Smooth muscle cell (in vitro differentiated cells): ENCODE measurements at regions not wholly inside any gene's neighbourhood (a gene's known extent, or its start where the extent isn't known, plus 50 kb on each side); places are given as distances from the start of the nearest gene placed in this dataset.
A peak's percentile ranks its signal among the peaks of the same experiment; 100 is the strongest.

Source experiments
- DNase-seq: peaks from one replicate; lab custom pipeline; 2025; ENCODE audit not compliant: unreplicated experiment; lab: John Stamatoyannopoulos, UW
- H2AFZ ChIP-seq: fragments of 200-600 bp; sonication (generic); 2 replicates; pipeline ENCODE4 v1.6.0; 2016; ENCODE audit warnings: antibody characterized with exemption, low read depth, mild to moderate bottlenecking
- H3F3A ChIP-seq: fragments of 200-600 bp; sonication (generic); 2 replicates; pipeline ENCODE4 v1.6.0; 2017; ENCODE audit warnings: antibody characterized with exemption, low read depth
- H3K27ac ChIP-seq: fragments of 200-600 bp; sonication (generic); 2 replicates; pipeline ENCODE4 v1.5.1; 2016; ENCODE audit warnings: low read depth, mild to moderate bottlenecking
- H3K27me3 ChIP-seq: fragments of 200-600 bp; sonication (generic); 2 replicates; pipeline ENCODE4 v1.6.1; 2016; ENCODE audit warnings: low read depth, mild to moderate bottlenecking
- H3K36me3 ChIP-seq: fragments of 200-600 bp; sonication (generic); 2 replicates; pipeline ENCODE4 v1.5.1; 2016; ENCODE audit warnings: low read depth
- H3K4me1 ChIP-seq: fragments of 200-600 bp; sonication (generic); 2 replicates; pipeline ENCODE4 v1.5.1; 2016; ENCODE audit warnings: low read depth
- H3K4me2 ChIP-seq: fragments of 200-600 bp; sonication (generic); 2 replicates; pipeline ENCODE4 v1.6.0; 2016; ENCODE audit warnings: mild to moderate bottlenecking
- H3K4me3 ChIP-seq: fragments of 200-600 bp; sonication (generic); 2 replicates; pipeline ENCODE4 v1.5.1; 2016; ENCODE audit warnings: mild to moderate bottlenecking
- H3K79me2 ChIP-seq: fragments of 200-600 bp; sonication (generic); 2 replicates; pipeline ENCODE4 v1.6.0; 2016; ENCODE audit warnings: low read depth, mild to moderate bottlenecking
- H3K9ac ChIP-seq: fragments of 200-600 bp; sonication (generic); 2 replicates; pipeline ENCODE4 v1.6.0; 2016; ENCODE audit warnings: low read depth
- H3K9me3 ChIP-seq: fragments of 200-600 bp; sonication (generic); replicated peaks from 2 replicates; pipeline ENCODE4 v1.5.1; 2016; ENCODE audit warnings: low read depth
- H4K20me1 ChIP-seq: fragments of 200-600 bp; sonication (generic); 2 replicates; pipeline ENCODE4 v1.6.0; 2016; ENCODE audit warnings: low read depth
- CTCF ChIP-seq: fragments of 200-600 bp; sonication (generic); IDR thresholded peaks from 2 replicates; pipeline ENCODE4 v1.5.1; 2017; ENCODE audit warnings: borderline replicate concordance, mild to moderate bottlenecking, antibody characterized with exemption; ENCODE audit not compliant: insufficient read depth, poor library complexity, severe bottlenecking
- WGBS: methylation state at CpG from one replicate; pipeline ENCODE4 v1.1.7; 2016; ENCODE audit warnings: low lambda C conversion rate; 5-methylcytosine and 5-hydroxymethylcytosine counted together

GRCh38 chr1:214188835-214189234 lies 92.1 kb upstream of the SMYD2 start:
- Histone ChIP-seq H3K9ac (no peak overlapping the region), H3K4me2 (no peak overlapping the region), H2AFZ (no peak overlapping the region), H3K36me3 (no peaks in the 10 kb centered on the region), H3K27me3 (peaks cover 57% of the 10 kb centered on the region), H3K4me3 (no peak overlapping the region), H3K27ac (no peak overlapping the region), H3K79me2 (no peaks in the 10 kb centered on the region), H4K20me1 (no peaks in the 10 kb centered on the region), H3F3A (no peaks in the 10 kb centered on the region), H3K4me1 (peaks cover 41% of the 10 kb centered on the region), H3K9me3 (no peaks in the 10 kb centered on the region)
- DNase-seq: no peak
- TF ChIP-seq CTCF: no peak
- WGBS: 76% methylated on average over 2 of the region's 2 CpGs

- Histone ChIP-seq H3F3A (no peaks in the 10 kb centered on the region), H3K4me2 (peak overlapping the region; percentile 6), H3K9me3 (no peaks in the 10 kb centered on the region), H3K36me3 (no peaks in the 10 kb centered on the region), H3K9ac (no peak overlapping the region), H3K27ac (no peak overlapping the region), H3K4me1 (peaks cover 17% of the 10 kb centered on the region), H2AFZ (no peak overlapping the region), H3K27me3 (peaks cover 18% of the 10 kb centered on the region), H3K79me2 (no peaks in the 10 kb centered on the region), H3K4me3 (no peak overlapping the region), H4K20me1 (no peaks in the 10 kb centered on the region)
- whole genome bisulfite sequencing: 60% methylated on average over 13 of the region's 13 CpGs
- TF ChIP-seq CTCF: no peak
- no peak for DNase-seq
These were observed 87.9 kb upstream of the SMYD2 start for GRCh38 chr1:214192825-214193643.

- H3K36me3 ChIP-seq: no peaks in the 10 kb centered on the region
- no peaks in the 10 kb centered on the region for H3K9me3 ChIP-seq
- H3K27ac ChIP-seq: no peak overlapping the region
- DNase-seq: no peak
- no peak overlapping the region for H3K4me3 ChIP-seq
- peaks cover 11% of the 10 kb centered on the region for H3K27me3 ChIP-seq
- peaks cover 17% of the 10 kb centered on the region for H3K4me1 ChIP-seq
- no peaks in the 10 kb centered on the region for H3F3A ChIP-seq
- WGBS: 35% methylated on average over 6 of the region's 6 CpGs
- no peak overlapping the region for H2AFZ ChIP-seq
- H4K20me1 ChIP-seq: no peaks in the 10 kb centered on the region
- H3K9ac ChIP-seq: no peak overlapping the region
- no peaks in the 10 kb centered on the region for H3K79me2 ChIP-seq
- H3K4me2 ChIP-seq: peak overlapping the region; percentile 6
- no peak for TF ChIP-seq CTCF
These were observed 87.3 kb upstream of the SMYD2 start for GRCh38 chr1:214193691-214194090.

- no peak overlapping the region for H3K4me2 ChIP-seq
- no peak overlapping the region for H3K27ac ChIP-seq
- no peaks in the 10 kb centered on the region for H4K20me1 ChIP-seq
- peaks cover 4% of the 10 kb centered on the region for H3K4me1 ChIP-seq
- no peak overlapping the region for H3K9ac ChIP-seq
- peaks cover 21% of the 10 kb centered on the region for H3K27me3 ChIP-seq
- no peaks in the 10 kb centered on the region for H3F3A ChIP-seq
- 100% methylated on average over 1 of the region's 1 CpG for WGBS
- no peaks in the 10 kb centered on the region for H3K9me3 ChIP-seq
- DNase-seq: no peak
- no peaks in the 10 kb centered on the region for H3K36me3 ChIP-seq
- H3K4me3 ChIP-seq: no peak overlapping the region
- TF ChIP-seq CTCF: no peak
- no peaks in the 10 kb centered on the region for H3K79me2 ChIP-seq
- H2AFZ ChIP-seq: no peak overlapping the region
These were observed 82.4 kb upstream of the SMYD2 start for GRCh38 chr1:214198571-214198970.
